ENCODE measurements at regions not wholly inside any gene's neighbourhood (a gene's known extent, or its start where the extent isn't known, plus 50 kb on each side); places are given as distances from the start of the nearest gene placed in this dataset.

DNA sequence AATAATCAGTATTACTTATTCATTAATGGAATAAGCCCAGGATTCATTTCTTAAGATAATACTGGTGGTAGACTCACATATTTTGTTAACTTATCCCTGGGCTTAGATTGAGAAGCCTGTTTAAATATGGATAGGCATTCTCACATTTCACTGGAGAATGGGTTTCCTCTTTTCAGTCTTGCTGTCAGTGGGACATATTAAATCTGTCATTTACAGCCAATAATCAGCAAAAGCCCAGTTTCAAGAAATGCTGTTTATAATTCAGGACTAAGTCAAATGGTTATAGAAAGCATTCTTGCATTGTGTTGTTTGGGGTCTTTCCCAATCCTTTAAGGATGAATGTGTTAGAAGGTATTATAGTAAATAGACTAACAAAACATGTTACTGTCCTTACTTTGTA lies 143.7 kb upstream of the NAALADL2 start:
- DNase-seq (ENCODE audit: extremely low spot score): no peak
- H3K36me3 ChIP-seq (ENCODE audit: insufficient read depth): no peaks in the 10 kb centered on the region
- H3K4me1 ChIP-seq (ENCODE audit: insufficient read depth): no peaks in the 10 kb centered on the region
- H3K4me3 ChIP-seq (ENCODE audit: low read depth, low read length): no peak overlapping the region
- H3K27ac ChIP-seq (ENCODE audit: low read depth): no peak overlapping the region

DNA sequence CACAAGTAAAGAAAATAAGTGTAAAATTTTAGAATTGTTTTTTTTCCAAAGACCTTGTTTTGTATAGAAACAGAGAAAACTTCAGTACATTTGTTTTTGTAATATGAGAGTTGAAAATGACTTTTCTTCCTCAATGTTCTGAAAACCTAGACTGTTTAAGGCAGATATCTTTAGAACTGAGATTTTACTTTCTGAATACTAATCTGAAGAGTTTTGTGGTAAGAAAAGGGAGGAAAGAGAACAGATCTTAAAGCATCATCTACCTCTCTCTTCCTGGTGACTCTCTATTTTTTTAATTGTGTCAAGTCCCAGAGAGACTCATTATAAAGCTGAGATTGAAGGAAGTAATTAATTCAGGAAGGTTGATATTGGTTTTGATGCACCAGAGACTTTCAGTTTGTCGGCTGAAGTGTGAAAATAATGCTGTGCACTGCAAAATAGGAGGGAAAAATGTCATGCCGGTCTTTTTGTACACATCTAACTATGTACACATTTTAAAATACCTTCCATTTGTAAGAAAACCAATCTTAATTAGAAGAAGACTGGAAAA lies 142.1 kb upstream of the NAALADL2 start:
- Histone ChIP-seq H3K4me3 (ENCODE audit: low read depth, low read length) (no peak overlapping the region), H3K27ac (ENCODE audit: low read depth) (no peak overlapping the region), H3K4me1 (ENCODE audit: insufficient read depth) (no peaks in the 10 kb centered on the region), H3K36me3 (ENCODE audit: insufficient read depth) (no peaks in the 10 kb centered on the region)
- no peak for DNase-seq (ENCODE audit: extremely low spot score)
- 89% methylated on average over 2 of the region's 2 CpGs for WGBS

DNA sequence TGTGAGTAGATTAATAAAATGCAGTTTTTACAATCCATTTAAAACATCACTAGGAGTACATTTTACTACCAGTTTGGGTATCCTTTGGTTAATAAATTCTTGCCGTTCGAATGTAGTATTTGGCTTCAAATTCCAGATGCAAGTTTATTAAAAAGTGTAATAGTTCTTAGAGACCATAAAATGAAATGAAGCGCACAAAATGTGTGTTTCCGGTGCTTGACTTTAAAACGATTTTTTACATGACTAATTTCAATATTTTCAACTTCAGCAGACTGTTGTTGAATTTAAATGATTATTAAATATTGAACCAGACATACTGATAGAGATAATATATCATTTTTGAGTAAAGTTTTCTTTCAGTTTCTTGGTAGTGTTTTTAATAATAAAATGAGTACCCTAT lies 138.4 kb upstream of the NAALADL2 start:
- no peak for DNase-seq (ENCODE audit: extremely low spot score)
- 89% methylated on average over 5 of the region's 5 CpGs for whole genome bisulfite sequencing
- no peaks in the 10 kb centered on the region for H3K4me1 ChIP-seq (ENCODE audit: insufficient read depth)
- H3K4me3 ChIP-seq (ENCODE audit: low read depth, low read length): no peak overlapping the region
- no peaks in the 10 kb centered on the region for H3K36me3 ChIP-seq (ENCODE audit: insufficient read depth)
- no peak overlapping the region for H3K27ac ChIP-seq (ENCODE audit: low read depth)

DNA sequence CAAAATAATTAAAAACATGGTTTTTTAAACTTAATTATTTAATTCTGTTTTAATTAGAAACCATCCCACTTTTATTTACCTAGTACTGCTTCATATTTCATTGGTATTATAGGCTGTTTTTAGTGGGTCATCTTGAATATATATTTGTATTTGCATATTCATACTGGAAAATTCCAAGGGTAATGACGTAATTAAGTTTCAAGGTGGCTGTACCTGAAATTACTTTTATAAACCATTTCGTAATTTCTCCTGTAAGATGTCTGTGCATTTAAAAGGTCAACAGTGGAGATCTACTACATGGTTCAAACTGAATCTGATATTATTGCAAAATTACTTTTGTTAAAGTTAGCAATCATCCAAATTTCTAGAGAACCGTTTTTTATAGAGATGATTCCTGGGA lies 133.8 kb upstream of the NAALADL2 start:
- no peaks in the 10 kb centered on the region for H3K4me1 ChIP-seq (ENCODE audit: insufficient read depth)
- H3K27ac ChIP-seq (ENCODE audit: low read depth): no peak overlapping the region
- no peak for DNase-seq (ENCODE audit: extremely low spot score)
- no peak overlapping the region for H3K4me3 ChIP-seq (ENCODE audit: low read depth, low read length)
- no peaks in the 10 kb centered on the region for H3K36me3 ChIP-seq (ENCODE audit: insufficient read depth)
- WGBS: 90% methylated on average over 3 of the region's 3 CpGs

DNA sequence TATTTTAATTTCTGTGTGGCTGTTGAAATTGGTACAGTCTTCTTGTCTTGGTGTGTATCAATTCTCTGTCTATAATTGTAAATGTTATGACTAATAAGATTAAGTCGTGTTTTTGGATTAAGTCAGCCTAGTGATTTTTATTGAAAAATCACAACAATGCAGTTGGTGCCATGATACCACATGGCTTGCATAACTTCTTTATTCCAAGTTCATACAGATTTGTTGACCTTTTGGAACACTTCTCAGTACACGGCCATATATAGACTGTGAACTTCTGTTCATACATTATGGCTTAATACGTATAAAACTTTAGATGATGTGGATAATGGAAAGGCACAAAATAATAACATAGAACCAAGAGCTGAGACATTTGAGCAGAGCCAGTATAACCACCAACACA lies 121.2 kb upstream of the NAALADL2 start:
- no peak overlapping the region for H3K27ac ChIP-seq (ENCODE audit: low read depth)
- no peak for DNase-seq (ENCODE audit: extremely low spot score)
- no peak overlapping the region for H3K4me3 ChIP-seq (ENCODE audit: low read depth, low read length)
- H3K36me3 ChIP-seq (ENCODE audit: insufficient read depth): no peaks in the 10 kb centered on the region
- H3K4me1 ChIP-seq (ENCODE audit: insufficient read depth): no peaks in the 10 kb centered on the region
- 49% methylated on average over 3 of the region's 3 CpGs for WGBS

DNA sequence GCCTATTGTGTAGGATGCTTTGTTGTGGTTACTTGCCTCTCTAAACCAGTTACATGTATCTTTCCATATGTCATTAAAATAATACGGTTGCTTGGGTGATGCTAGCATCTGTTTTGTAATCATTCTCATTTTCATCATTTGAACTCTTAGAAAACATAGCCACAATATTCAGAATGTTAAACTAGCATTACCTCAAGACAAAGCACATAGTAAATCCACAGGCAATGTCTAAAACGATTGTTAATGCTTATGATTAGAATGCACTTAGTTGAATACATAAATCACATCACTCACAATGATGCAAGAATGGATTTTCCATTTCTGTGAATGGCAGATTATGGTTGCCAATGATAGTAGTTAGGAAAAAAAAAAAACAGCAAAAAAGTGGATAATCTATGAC lies 110.0 kb upstream of the NAALADL2 start:
- no peak overlapping the region for H3K4me3 ChIP-seq (ENCODE audit: low read depth, low read length)
- H3K36me3 ChIP-seq (ENCODE audit: insufficient read depth): no peaks in the 10 kb centered on the region
- H3K4me1 ChIP-seq (ENCODE audit: insufficient read depth): no peaks in the 10 kb centered on the region
- WGBS: 80% methylated on average over 2 of the region's 2 CpGs
- H3K27ac ChIP-seq (ENCODE audit: low read depth): no peak overlapping the region
- no peak for DNase-seq (ENCODE audit: extremely low spot score)

DNA sequence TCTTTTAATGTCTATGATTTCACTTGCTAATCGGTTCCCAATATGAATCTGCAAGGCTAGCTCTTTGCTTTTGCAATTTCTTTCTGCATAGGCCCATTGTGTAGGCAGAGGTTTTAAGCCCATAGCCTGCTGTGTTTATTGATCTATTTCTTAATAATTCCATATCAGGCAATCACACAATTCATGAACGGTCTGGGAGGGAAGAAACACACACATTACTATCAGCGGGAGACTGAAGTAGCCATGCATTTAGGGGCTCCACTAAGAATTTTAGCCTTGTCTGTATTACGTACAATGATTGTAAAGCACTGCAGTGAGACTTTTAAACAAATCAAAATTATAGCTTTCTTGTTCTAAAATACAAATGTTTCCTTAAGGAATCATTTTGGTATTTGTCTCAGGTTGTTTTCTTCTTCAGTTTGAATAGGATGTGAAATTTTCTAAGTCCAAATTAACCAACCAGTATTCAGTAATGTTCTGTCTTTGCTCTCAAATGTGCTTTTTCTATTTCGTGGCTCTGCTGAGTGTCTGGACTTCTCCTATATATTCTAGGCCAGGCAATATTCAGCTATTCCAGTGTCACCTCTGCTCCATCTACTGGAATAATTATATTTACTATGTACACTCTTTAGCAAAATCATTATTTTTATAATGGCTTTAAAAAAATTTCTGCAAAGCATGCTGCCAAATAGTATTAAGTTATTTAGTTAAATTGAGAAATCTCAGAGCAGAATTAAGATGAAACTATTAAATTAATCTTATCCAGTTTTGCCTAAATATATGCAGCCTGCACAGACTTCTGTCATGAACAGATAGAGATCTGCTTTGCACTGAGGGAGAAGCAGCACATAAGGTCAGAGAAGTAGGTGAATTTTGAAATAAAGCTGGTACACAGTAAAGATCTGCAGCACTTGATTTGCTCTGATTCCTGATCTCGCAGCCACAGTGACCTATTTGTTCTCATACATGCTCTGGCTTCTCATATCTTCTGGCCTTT lies 103.0 kb upstream of the NAALADL2 start:
- no peak overlapping the region for H3K27ac ChIP-seq (ENCODE audit: low read depth)
- no peak overlapping the region for H3K4me3 ChIP-seq (ENCODE audit: low read depth, low read length)
- DNase-seq (ENCODE audit: extremely low spot score): no peak
- H3K4me1 ChIP-seq (ENCODE audit: insufficient read depth): no peaks in the 10 kb centered on the region
- H3K36me3 ChIP-seq (ENCODE audit: insufficient read depth): no peaks in the 10 kb centered on the region
- WGBS: 82% methylated on average over 6 of the region's 6 CpGs

DNA sequence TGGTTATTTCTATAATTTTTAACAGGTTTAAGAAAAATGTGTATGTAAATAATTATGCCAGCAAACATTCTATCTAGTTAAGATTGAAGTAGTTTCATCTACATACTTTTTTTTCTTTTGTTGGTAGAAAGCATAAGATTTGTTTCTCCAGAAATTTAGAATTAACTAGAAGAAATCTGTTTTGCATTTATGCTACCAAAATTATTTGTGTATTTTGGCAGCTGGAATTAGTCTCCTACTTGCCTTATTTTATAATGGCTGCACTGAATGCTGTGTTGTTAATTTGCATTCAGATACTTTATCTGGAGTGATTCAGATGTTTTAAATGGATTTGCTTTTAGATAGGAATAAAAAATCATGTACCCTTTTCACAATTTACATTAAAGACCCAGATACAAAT lies 100.2 kb upstream of the NAALADL2 start:
- Histone ChIP-seq H3K4me3 (ENCODE audit: low read depth, low read length) (no peak overlapping the region), H3K27ac (ENCODE audit: low read depth) (no peak overlapping the region), H3K4me1 (ENCODE audit: insufficient read depth) (no peaks in the 10 kb centered on the region), H3K36me3 (ENCODE audit: insufficient read depth) (no peaks in the 10 kb centered on the region)
- no peak for DNase-seq (ENCODE audit: extremely low spot score)

DNA sequence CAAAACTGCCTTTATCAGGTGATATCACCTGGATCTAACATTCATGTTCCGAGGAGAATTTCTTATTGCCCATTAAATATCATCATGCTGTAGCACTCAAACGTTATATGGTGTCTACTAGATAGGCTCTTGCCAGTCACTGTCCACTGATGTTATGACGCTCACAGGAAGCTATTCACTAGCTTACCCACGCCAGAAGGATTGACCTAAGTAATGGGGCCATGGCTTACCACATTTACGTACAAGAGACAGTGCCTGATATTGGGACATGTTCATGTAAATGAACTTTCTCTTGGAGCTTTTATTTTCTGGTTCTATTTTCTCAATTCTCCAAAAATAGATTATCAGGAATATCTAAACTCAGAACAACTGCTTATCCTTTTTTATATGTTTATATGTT lies 91.7 kb upstream of the NAALADL2 start:
- H3K36me3 ChIP-seq (ENCODE audit: insufficient read depth): no peaks in the 10 kb centered on the region
- H3K4me1 ChIP-seq (ENCODE audit: insufficient read depth): no peaks in the 10 kb centered on the region
- DNase-seq (ENCODE audit: extremely low spot score): no peak
- no peak overlapping the region for H3K27ac ChIP-seq (ENCODE audit: low read depth)
- H3K4me3 ChIP-seq (ENCODE audit: low read depth, low read length): no peak overlapping the region
- WGBS: 71% methylated on average over 5 of the region's 5 CpGs

DNA sequence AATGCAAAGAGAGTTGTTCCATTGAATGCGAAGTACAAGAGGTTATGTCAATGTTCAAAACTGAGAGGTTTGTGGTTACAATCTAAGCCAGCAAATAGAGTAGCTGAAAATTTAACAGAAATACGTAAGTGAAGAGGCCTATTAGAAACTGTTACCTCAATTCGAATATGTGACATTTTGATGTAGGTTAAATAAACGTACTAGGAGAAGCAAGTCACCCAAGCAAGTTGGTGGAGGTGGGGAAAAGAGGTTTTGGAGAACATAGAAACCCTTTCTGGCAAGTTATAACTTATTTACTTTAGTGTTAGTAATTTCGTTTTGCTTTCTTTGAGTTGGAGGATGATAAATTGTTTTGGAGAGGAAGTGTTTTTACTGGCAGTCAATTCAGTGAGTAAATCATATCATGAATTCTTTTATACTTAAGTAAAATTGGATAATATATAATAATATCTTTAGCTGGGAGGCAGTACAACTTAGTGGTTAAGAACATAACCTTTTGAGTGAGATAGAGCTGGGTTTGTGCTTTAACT lies 91.2 kb upstream of the NAALADL2 start:
- Histone ChIP-seq H3K4me1 (ENCODE audit: insufficient read depth) (no peaks in the 10 kb centered on the region), H3K4me3 (ENCODE audit: low read depth, low read length) (no peak overlapping the region), H3K27ac (ENCODE audit: low read depth) (no peak overlapping the region), H3K36me3 (ENCODE audit: insufficient read depth) (no peaks in the 10 kb centered on the region)
- 72% methylated on average over 5 of the region's 5 CpGs for WGBS
- no peak for DNase-seq (ENCODE audit: extremely low spot score)

DNA sequence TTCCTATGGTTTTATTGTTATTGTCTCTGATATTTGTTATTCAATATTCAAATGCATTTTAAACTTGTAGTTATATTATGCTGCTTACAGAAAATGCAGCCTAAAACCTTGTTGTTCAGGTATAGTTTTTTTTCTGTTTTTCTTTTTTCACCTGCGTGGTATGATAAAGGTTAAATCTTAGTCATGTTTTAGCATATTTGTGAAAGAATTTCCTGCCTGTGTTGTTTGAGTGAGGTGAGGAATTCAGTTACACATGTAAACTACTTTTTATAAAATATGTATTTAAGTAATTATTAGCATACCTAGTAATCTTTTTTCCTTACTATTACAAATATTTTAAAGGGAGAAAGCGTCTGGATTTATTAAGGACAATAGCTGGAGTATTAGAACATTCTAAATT lies 90.0 kb upstream of the NAALADL2 start:
- WGBS: 90% methylated on average over 2 of the region's 2 CpGs
- no peaks in the 10 kb centered on the region for H3K36me3 ChIP-seq (ENCODE audit: insufficient read depth)
- no peaks in the 10 kb centered on the region for H3K4me1 ChIP-seq (ENCODE audit: insufficient read depth)
- no peak for DNase-seq (ENCODE audit: extremely low spot score)
- H3K27ac ChIP-seq (ENCODE audit: low read depth): no peak overlapping the region
- H3K4me3 ChIP-seq (ENCODE audit: low read depth, low read length): no peak overlapping the region

DNA sequence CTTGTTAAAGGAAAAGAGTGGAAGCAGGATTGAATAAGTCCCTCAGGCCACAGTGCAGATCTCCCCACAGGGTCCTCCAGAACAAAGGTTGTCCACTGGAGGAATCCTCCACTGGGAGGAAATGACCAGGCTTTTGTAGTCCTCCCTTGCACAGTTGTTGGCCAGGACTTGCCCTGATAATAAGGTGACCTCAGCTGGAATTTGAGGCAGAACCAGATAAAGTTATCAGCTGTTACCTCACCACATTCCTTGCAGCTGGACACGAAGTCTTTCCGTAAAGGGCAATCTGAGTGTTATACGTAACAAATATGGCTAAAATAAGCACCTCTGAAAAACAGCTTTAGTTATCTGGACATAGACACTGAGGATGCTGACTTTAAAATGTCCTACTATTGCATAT lies 83.5 kb upstream of the NAALADL2 start:
- no peak for DNase-seq (ENCODE audit: extremely low spot score)
- H3K27ac ChIP-seq (ENCODE audit: low read depth): no peak overlapping the region
- WGBS: 74% methylated on average over 3 of the region's 3 CpGs
- H3K4me1 ChIP-seq (ENCODE audit: insufficient read depth): no peaks in the 10 kb centered on the region
- H3K36me3 ChIP-seq (ENCODE audit: insufficient read depth): no peaks in the 10 kb centered on the region
- H3K4me3 ChIP-seq (ENCODE audit: low read depth, low read length): no peak overlapping the region

DNA sequence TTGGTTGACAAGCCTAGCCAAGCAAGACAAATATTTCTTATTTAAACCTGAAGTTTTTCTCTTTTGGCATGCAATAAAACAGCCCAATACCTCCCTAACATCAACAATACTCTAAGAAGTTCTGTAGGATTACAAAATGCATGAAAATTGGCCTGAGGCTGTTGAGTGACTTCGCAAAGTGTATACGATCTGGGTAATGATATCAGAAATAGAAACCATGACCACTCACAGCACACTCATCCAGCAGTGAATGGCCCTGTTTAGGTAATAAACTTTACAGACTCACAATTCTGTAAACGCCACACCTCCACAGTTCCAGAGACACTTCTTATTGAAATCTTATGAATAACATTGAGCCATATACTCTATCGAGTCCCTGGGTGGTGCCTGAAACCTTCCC lies 83.0 kb upstream of the NAALADL2 start:
- H3K4me1 ChIP-seq (ENCODE audit: insufficient read depth): no peaks in the 10 kb centered on the region

DNA sequence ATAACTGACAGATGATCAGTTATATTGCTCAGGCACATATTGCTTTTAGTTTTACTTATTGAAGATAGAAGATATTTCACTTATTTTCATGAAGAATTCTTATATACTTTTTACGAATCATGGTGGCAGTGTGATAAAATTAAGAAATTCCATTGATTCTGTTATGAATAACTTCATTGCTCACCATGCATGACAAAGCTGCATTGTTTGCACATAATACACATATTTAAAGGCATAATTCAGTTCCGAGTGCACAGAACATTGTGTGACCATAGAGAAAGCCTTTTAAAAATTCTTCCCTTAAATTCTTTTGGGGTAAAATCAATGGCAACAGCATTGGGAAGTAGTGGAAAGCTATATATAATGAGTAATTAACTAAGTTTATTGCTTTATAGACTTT lies 82.5 kb upstream of the NAALADL2 start:
- Histone ChIP-seq H3K4me3 (ENCODE audit: low read depth, low read length) (no peak overlapping the region), H3K27ac (ENCODE audit: low read depth) (no peak overlapping the region), H3K36me3 (ENCODE audit: insufficient read depth) (no peaks in the 10 kb centered on the region), H3K4me1 (ENCODE audit: insufficient read depth) (no peaks in the 10 kb centered on the region)
- 91% methylated on average over 2 of the region's 2 CpGs for WGBS
- no peak for DNase-seq (ENCODE audit: extremely low spot score)

More for the DNA sequence above, 83.0 kb upstream of the NAALADL2 start:
- Histone ChIP-seq H3K36me3 (ENCODE audit: insufficient read depth) (no peaks in the 10 kb centered on the region), H3K27ac (ENCODE audit: low read depth) (no peak overlapping the region), H3K4me3 (ENCODE audit: low read depth, low read length) (no peak overlapping the region)
- WGBS: 80% methylated on average over 4 of the region's 4 CpGs
- no peak for DNase-seq (ENCODE audit: extremely low spot score)

All from urinary bladder (tissue), 3 donors.